SH-SY5Y (cell line): ENCODE measurements at regions not wholly inside any gene's neighbourhood (a gene's known extent, or its start where the extent isn't known, plus 50 kb on each side); places are given as distances from the start of the nearest gene placed in this dataset.

ENCODE experiments used
- GATA2 ChIP-seq: IDR thresholded peaks from 2 replicates; pipeline ENCODE4 v1.6.1; 2011; ENCODE audit warnings: mild to moderate bottlenecking, low read depth, low read length
- GATA3 ChIP-seq: IDR thresholded peaks from 2 replicates; pipeline ENCODE4 v1.6.1; 2011; ENCODE audit warnings: low read depth, mild to moderate bottlenecking, low read length, moderate library complexity

DNA sequence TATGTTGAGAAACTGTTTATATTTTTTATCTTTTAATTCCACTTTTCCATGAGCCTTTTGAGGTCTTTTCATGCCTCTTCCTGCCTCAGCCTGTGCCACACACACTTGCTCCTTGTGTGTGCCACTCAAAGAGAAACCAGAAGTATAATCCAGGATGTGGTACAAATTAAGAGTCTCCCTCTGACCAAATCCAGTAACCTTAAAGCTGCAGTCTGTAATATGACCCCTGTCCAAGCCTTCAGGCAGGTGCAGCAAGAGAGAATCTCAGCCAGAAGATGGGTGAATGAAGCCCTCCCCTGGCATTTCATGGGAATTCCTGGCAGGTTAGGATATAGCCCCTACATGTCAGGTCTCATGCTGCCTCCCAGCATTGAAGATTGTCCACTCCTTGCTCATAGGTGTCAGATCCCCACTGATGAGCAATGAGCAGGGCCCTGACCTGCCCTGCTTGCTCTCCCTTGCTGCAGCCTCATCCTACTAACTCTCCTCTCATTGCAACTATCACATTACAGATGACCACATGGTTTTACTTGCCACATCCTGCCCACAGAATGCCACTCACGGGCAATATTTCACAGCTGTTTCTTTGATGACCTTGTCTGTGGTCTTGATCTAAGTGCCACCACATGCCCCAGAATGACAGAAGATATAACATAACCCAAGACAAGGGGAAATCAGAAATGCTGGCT is 169.3 kb downstream of the SEC16B start:
- TF ChIP-seq GATA2 (no peak), GATA3 (no peak)
